SU-DHL-6 (cell line): ENCODE measurements at regions not wholly inside any gene's neighbourhood (a gene's known extent, or its start where the extent isn't known, plus 50 kb on each side); places are given as distances from the start of the nearest gene placed in this dataset.
"Not testable (repeated sequence)": the region's sequence is repeated elsewhere in the genome, so short reads cannot be mapped to it uniquely, and the experiment has no call there.

Source experiments
- H2AFZ ChIP-seq: fragments of 200-600 bp; sonication (generic); 2 replicates; pipeline ENCODE4 v1.6.1; 2014; ENCODE audit warnings: low read depth, mild to moderate bottlenecking, moderate library complexity, mixed read lengths, antibody characterized with exemption, low read length; ENCODE audit not compliant: severe bottlenecking
- H3F3A ChIP-seq: fragments of 200-600 bp; shearing (Covaris generic); 2 replicates; pipeline ENCODE4 v1.6.0; 2016; ENCODE audit warnings: antibody characterized with exemption, mild to moderate bottlenecking; ENCODE audit not compliant: insufficient read depth
- H3K27ac ChIP-seq: fragments of 200-600 bp; sonication (generic); 2 replicates; pipeline ENCODE4 v1.5.1; 2016; ENCODE audit warnings: low read depth, mild to moderate bottlenecking, low read length, moderate library complexity, mixed read lengths
- H3K27me3 ChIP-seq: fragments of 200-600 bp; sonication (generic), shearing (Covaris generic); 2 replicates; pipeline ENCODE4 v1.6.0; 2014; ENCODE audit warnings: mild to moderate bottlenecking, low read length
- H3K36me3 ChIP-seq: fragments of 200-600 bp; sonication (generic); 2 replicates; pipeline ENCODE4 v1.6.1; 2014; ENCODE audit warnings: mild to moderate bottlenecking, low read length, mixed read lengths
- H3K4me2 ChIP-seq: fragments of 300-600, 200-600 bp; shearing (Covaris generic), sonication (generic); 2 replicates; pipeline ENCODE4 v1.6.0; 2014; ENCODE audit warnings: low read length, low read depth, mild to moderate bottlenecking; ENCODE audit not compliant: poor library complexity, severe bottlenecking
- H3K4me3 ChIP-seq: fragments of 200-600 bp; sonication (generic); 2 replicates; pipeline ENCODE4 v1.5.1; 2014; ENCODE audit warnings: antibody characterized with exemption, low read length, mild to moderate bottlenecking, mixed read lengths; ENCODE audit not compliant: insufficient read depth, poor library complexity, severe bottlenecking
- H3K79me2 ChIP-seq: fragments of 200-600 bp; sonication (generic); 2 replicates; pipeline ENCODE4 v1.6.1; 2014; ENCODE audit warnings: mild to moderate bottlenecking, low read length, moderate library complexity; ENCODE audit not compliant: insufficient read depth
- H3K9ac ChIP-seq: fragments of 200-600 bp; sonication (generic); 2 replicates; pipeline ENCODE4 v1.7.0; 2014; ENCODE audit warnings: mild to moderate bottlenecking, low read length
- H3K9me2 ChIP-seq: fragments of 200-600 bp; sonication (generic); replicated peaks from 2 replicates; pipeline ENCODE4 v1.6.1; 2014; ENCODE audit warnings: low read length; ENCODE audit not compliant: insufficient read depth
- H3K9me3 ChIP-seq: fragments of 200-600 bp; sonication (generic); 2 replicates; pipeline ENCODE4 v1.6.1; 2014; ENCODE audit warnings: low read length, mixed read lengths; ENCODE audit not compliant: insufficient read depth
- H4K20me1 ChIP-seq: fragments of 200-600 bp; sonication (generic); 2 replicates; pipeline ENCODE4 v1.6.1; 2014; ENCODE audit warnings: low read depth, mild to moderate bottlenecking, antibody characterized with exemption, low read length, moderate library complexity, mixed read lengths
- CTCF ChIP-seq: fragments of 200-600 bp; sonication (generic); IDR thresholded peaks from one replicate; pipeline ENCODE4 v1.5.1; 2017; ENCODE audit warnings: antibody characterized with exemption, mild to moderate bottlenecking, low read length, moderate library complexity; ENCODE audit not compliant: insufficient read depth, poor library complexity, severe bottlenecking
- EZH2phosphoT487 ChIP-seq: fragments of 200-600 bp; sonication (generic), shearing (Covaris generic); conservative IDR thresholded peaks from 2 replicates; pipeline ENCODE4 v1.6.1; 2018; ENCODE audit warnings: mild to moderate bottlenecking, antibody characterized with exemption, low read length, moderate library complexity, mixed read lengths

DNA sequence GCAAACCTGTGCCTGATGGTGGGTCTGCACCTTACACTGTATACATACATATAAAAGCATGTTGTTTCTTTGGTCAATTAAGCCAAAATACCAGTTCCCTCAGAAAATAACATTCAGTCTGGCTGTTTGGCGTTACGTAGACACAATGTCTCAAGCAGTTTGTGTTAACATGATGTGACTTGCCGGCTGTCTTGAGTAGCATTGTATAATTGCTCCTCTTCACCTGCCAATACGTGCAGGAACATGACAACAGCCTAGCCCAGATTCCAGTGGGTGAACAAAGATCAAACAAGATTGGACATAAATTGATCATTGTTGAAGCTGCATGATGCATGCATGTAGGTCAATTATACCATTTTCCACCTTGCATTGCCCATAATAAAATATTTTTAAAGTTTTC is 102.3 kb downstream of the F11 start:
- Histone ChIP-seq H4K20me1 (no peaks in the 10 kb centered on the region), H3F3A (no peaks in the 10 kb centered on the region), H2AFZ (no peak overlapping the region), H3K27ac (no peak overlapping the region), H3K9ac (no peak overlapping the region), H3K9me2 (no peaks in the 10 kb centered on the region), H3K4me3 (no peak overlapping the region), H3K4me2 (no peak overlapping the region), H3K36me3 (no peaks in the 10 kb centered on the region), H3K9me3 (peaks cover 4% of the 10 kb centered on the region; the same call in 1 of the 2 replicates), H3K27me3 (no peaks in the 10 kb centered on the region), H3K79me2 (no peaks in the 10 kb centered on the region)
- TF ChIP-seq CTCF (no peak), EZH2phosphoT487 (no peak)

- no peak overlapping the region for H3K4me3 ChIP-seq
- H4K20me1 ChIP-seq: no peaks in the 10 kb centered on the region
- H3K4me2 ChIP-seq: no peak overlapping the region
- no peaks in the 10 kb centered on the region for H3F3A ChIP-seq
- H3K9me2 ChIP-seq: no peaks in the 10 kb centered on the region
- no peaks in the 10 kb centered on the region for H3K36me3 ChIP-seq
- no peaks in the 10 kb centered on the region for H3K27me3 ChIP-seq
- no peak for TF ChIP-seq EZH2phosphoT487
- no peak for TF ChIP-seq CTCF
- H3K9me3 ChIP-seq: peaks cover 4% of the 10 kb centered on the region; the same call in 1 of the 2 replicates
- no peak overlapping the region for H3K9ac ChIP-seq
- H3K79me2 ChIP-seq: no peaks in the 10 kb centered on the region
- H2AFZ ChIP-seq: no peak overlapping the region
- no peak overlapping the region for H3K27ac ChIP-seq
Observed at GRCh38 chr4:186366326-186366725, 100.3 kb downstream of the F11 start.

DNA sequence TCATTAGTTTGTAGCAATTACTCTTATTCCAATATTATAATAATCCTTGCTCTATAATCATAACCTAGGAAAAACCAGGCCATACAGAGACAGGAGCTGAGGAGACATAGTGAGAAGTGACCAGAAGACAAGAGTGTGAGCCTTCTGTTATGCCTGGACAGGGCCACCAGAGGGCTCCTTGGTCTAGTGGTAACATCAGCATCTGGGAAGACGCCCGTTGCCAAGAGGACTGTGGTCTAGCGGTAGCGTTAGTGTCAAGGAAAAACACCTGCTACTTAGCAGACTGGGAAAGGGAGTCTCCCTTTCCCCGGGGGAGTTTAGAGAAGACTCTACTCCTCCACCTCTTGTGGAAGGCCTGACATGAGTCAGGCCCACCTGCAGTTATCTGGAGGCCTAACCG is 97.0 kb downstream of the F11 start:
- H3K36me3 ChIP-seq, H3K27ac ChIP-seq, H3K27me3 ChIP-seq, H3K79me2 ChIP-seq, H3K9me3 ChIP-seq, H2AFZ ChIP-seq, H3K9ac ChIP-seq, H3F3A ChIP-seq, H4K20me1 ChIP-seq, H3K4me3 ChIP-seq, H3K9me2 ChIP-seq, H3K4me2 ChIP-seq: not testable (repeated sequence)

DNA sequence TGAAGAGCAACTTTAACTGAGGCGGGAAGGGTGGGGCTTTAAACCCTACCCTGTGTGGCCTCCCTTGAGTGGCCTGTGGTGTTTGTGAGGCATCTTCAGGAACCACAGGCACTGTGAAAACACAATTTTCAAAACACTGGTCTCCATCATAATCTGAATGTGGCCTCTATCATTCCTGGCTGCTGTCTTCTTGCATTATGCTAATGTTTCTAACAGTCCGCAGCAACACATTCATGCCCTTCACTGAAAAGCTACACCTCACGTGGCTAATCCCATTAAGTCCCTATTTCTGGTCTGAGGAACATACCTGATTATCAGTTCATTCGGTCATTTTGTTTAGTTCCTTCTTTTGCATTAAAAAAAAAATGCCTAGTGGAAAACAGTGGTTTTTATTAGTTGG is 94.6 kb downstream of the F11 start:
- Histone ChIP-seq H3K4me2 (no peak overlapping the region), H3K4me3 (no peak overlapping the region), H3K27me3 (no peaks in the 10 kb centered on the region), H2AFZ (no peak overlapping the region), H3K9me2 (no peaks in the 10 kb centered on the region), H3K9me3 (peaks cover 4% of the 10 kb centered on the region; the same call in 1 of the 2 replicates), H3K36me3 (no peaks in the 10 kb centered on the region), H4K20me1 (no peaks in the 10 kb centered on the region), H3K79me2 (no peaks in the 10 kb centered on the region), H3K9ac (no peak overlapping the region), H3F3A (no peaks in the 10 kb centered on the region), H3K27ac (no peak overlapping the region)
- no peak for TF ChIP-seq CTCF
- no peak for TF ChIP-seq EZH2phosphoT487
